Fibroblast of skin of back (primary cell): ENCODE measurements at regions not wholly inside any gene's neighbourhood (a gene's known extent, or its start where the extent isn't known, plus 50 kb on each side); places are given as distances from the start of the nearest gene placed in this dataset.

ENCODE experiments used
- DNase-seq: peaks from one replicate; pipeline ENCODE4 v3.0.0-alpha.2; 2013

GRCh38 chr12:63318313-63318712, 167.3 kb upstream of the AVPR1A start:
- no peak for DNase-seq

DNA sequence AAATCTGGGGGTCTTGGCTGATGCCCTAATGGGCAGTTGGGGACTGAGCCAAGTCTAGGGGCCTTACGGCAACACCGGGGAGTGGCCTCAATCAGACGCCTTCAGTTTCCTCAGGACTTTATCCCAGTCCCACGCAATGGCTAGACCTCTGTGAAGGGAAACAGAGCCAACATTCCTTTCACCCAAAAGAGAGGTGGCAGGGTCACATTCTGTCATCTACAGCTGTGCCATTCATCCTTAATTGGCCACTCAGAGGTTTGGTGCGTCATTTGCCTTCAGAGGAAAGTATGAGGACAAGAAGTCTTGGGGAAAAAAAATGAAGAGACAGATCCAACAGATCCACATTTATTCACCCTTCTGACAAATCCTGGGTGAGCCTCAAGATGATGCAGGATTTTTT, 166.9 kb upstream of the AVPR1A start:
- DNase-seq: no peak

- no peak for DNase-seq
Measured at GRCh38 chr12:63317286-63317846, 166.4 kb upstream of the AVPR1A start.

DNA sequence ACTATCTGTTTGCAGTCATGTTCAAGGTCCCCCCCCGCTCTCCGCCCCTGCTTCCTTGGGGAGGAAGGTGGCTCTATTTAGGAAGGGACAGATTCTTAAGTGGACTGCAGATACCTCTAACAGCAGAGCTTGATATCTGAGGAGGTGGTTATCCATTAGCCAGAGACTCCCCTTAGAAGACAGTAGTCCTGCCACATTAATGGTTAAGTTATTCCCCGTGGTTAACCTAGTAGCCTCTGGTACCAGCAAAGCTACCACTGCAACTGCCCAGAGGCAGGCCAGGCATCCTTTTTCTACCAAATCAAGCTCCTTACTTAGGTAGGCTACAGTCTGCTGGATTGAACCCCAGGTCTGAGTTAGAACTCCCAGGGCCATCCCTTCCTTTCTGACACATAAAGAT, 162.1 kb upstream of the AVPR1A start:
- no peak for DNase-seq

GRCh38 chr12:63308671-63309070, 157.7 kb upstream of the AVPR1A start:
- peak; percentile 70 for DNase-seq

GRCh38 chr12:63307849-63308248, 156.8 kb upstream of the AVPR1A start:
- DNase-seq: no peak

- DNase-seq: peak; percentile 44
Measured at GRCh38 chr12:63305901-63306875, 155.2 kb upstream of the AVPR1A start.

DNA sequence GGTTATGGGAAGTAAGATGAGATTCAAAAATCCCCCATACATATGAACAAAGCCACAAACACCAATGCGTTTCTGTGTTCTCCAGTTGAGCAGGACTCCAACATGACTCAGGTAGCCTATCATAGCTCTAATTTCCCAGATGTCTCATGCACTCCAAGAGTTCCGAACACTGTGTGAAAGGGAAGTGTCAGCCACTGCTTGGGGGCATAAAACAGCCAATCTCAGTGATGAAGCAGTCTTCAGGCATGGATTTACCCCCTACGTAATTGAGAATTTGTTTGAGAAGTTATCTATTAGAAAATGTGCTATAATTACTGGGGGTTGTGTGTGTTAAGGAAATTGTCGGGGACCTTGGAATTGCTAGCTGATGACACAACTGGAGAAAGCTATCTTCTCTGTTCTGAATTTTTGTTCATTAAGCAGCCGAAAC, 153.9 kb upstream of the AVPR1A start:
- DNase-seq: peak; percentile 64

DNA sequence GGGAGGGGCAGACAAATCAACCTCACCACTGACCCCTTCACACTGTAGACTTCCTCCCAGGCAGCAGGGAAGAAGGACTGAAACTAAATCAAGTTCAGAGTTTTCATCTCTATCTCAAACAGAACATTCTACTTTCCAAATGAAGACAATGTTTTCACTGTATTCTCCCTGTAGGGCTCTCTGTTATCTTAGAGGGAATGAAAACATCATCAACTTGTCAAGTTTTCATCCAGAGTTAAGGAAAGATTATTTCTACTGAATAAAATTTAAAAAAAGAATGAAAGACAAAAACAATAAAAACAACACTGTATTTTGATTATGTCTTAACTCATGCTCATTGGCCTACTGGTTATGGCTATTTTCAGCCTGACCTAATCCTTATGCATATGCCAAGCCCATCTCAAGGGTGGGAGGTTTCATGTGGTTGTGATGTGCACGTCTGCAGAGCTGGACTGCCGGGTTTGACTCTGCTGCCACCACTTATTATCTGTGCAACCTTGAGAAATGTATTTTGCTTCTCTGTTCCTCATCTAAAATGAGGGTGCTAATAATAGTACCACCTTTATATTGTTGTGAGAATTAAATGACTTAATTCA, 152.0 kb upstream of the AVPR1A start:
- peak; percentile 30 for DNase-seq

GRCh38 chr12:63302269-63302940, 151.4 kb upstream of the AVPR1A start:
- peak; percentile 33 for DNase-seq

DNA sequence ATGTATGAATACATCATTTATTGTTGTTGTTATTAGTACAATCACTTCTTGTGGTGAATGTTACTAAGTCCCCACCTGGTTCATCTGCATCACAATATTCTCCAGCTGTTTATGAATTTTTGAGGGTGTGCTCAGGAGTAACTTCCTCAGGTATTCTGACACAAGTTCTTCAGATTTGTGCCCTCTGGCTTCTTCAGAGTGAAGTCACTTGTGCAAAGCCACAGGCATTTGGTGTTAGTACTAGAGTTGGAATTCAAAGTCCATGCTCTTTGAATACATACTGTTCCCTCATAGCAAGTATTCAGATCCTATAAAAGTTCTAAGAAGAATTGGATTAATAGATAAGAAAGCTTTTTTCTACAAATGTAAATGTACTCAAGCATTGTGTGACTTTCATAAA, 150.3 kb upstream of the AVPR1A start:
- peak; percentile 61 for DNase-seq

- no peak for DNase-seq
Measured at GRCh38 chr12:63298386-63298930, 147.5 kb upstream of the AVPR1A start.

DNA sequence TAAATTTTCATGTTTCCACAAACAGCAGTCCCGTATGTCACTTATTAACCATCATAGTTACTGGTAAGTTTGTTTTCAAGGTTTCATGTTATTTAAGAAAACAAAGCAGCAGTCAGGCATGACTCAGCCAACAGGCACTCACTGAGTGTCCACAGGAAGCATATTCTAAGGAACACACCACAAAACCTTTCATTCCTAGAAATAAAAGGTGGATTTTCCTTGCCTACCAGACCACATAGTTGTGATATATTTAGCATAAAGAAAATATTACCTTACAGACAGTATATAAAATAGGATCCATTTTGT, 143.3 kb upstream of the AVPR1A start:
- peak; percentile 91 for DNase-seq

DNA sequence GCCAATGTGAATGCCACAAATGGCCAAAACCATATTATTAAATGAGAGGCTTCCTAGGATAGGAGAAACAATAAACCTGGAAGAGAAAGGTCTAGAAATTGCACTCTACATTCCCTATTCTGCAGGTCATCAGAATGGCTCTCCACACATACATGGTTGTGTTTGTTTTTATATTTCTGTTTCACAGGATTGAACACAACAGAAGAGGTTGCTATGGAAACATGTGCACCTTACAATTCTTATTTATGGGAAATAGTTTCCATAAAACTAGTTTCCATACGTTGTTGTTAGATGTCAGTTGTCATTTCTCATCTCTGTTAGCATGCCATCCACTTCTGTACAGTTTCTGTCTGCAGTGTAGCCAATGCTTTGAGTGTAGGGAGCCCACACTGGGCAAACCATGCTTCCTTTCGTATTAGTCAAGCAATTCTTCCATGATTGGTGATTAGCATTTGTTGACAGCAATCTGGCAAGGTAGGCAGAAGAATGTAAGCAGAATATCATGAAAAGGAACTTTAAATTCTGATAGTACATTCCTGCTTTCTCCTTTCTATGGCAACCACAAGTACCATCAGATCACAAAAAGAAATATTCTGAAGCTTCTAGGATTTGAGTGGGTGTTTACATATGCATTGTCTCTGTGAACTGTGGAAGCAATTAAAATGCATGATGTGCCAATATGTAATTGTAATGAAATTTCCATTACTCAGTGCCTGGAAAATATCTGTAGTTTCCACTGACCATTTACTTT, 141.6 kb upstream of the AVPR1A start:
- no peak for DNase-seq

DNA sequence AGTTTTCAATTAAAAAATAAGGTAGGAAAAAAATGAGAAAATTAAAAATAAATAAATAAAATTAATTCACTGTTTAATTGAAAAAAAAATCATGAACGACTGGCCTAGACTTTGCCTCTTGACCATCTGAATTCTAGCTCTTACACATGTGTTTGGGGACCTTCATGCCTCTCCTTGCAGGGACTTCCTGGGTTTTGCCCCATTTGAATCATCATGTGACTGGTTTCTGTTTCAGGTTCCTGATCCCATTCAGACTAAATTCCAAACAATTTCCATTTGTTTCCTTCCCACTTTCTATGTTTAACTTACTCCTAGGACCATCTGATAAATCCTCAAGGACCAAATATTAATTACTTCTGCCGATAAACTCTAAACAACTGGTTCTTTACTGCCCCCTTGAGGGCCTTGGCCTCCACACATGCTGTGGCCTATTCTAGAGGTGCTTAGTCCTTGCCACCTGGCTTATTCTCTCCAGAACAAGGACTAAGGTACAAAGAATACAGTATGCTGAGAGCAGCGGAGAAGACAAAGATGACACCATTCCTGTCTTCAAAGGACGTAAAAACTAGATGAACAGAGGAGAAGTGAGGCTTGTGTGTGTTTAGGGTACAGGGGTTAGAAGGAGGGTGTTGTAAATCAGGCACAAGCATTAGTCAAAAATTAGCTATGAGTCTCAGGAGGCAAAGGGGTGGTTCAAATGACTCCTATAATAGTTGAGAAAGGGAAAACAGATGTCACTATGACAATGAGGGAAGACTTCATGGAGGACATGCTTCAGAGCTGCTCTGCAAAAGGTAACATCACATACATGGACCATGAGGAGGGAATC, 125.8 kb upstream of the AVPR1A start:
- peak; percentile 16 for DNase-seq

DNA sequence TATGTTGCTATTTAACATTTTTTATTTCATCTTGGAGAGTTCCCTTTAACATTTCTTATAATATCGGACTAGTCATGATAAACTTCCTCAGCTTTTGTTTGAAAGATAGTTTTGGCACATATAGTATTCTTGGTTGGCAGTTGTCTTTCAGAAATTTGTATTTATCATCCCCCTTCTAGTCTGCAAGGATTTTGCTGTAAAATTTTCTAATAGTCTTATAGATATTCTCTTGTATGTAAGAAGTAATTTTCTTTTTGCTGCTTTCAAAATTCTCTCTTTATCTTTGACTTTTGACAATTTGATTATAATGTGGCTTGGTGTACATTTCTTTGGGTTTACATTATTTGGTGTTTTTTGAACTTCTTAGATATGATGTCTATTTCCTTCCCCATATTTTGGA, 116.0 kb upstream of the AVPR1A start:
- DNase-seq: no peak

DNA sequence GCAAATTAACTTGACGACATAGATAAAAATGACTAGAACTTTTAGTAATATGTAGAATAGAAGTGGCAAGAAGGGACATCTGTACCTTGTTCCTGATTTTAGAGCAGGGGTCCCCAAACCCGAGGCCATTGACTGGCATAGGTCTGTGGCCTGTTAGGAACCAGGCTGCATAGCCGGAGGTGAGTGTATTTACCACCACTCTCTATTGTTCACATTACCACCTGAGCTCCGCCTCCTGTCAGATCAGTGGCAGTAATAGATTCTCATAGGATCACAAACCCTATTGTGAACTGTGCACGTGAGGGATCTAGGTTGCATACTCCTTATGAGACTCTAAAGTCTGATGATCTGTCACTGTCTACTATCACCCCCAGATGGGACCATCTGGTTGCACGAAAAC, 113.6 kb upstream of the AVPR1A start:
- no peak for DNase-seq

- DNase-seq: no peak
Measured at GRCh38 chr12:63250486-63250885, 99.5 kb upstream of the AVPR1A start.

DNA sequence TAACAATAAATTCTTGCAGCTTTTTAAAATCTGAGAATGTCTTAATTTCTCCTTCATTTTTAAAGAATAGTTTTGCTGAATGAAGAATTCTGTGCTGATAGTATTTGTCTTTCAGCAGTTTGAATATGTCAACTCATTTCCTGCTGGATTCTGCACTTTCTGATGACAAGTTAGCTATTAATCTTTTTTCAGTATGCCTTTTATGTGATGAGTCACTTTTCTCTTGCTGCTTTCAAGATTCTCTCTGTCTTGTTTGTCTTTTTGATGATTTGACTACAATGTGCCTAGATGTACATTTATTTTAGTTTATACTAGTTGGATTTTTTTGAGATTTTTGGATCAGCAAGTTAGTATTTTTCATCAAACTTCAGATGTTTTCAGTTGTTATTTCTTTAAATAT, 87.9 kb upstream of the AVPR1A start:
- no peak for DNase-seq

- no peak for DNase-seq
Measured at GRCh38 chr12:63232896-63233295, 81.9 kb upstream of the AVPR1A start.

DNA sequence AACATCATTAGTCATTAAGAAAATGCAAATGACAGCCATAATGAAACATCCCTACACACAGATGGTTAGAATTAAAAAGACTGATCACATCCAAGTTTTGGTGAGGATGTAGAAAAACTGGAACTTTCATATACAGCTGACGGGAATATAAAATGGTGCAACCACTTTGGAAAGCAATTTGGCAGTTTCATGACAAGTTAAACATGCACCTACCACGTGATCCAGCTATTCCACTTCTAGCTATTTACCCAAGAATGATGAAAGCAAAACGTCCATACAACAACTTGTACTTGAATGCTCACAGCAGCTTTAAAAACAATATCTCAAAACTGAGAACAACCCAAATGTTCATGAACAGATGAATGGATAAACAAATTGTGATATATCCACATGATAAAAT, 77.9 kb upstream of the AVPR1A start:
- no peak for DNase-seq
